Fibroblast of skin of right biceps (primary cell): ENCODE measurements at regions not wholly inside any gene's neighbourhood (a gene's known extent, or its start where the extent isn't known, plus 50 kb on each side); places are given as distances from the start of the nearest gene placed in this dataset.

Experiments used
- DNase-seq: peaks from one replicate; pipeline ENCODE4 v3.0.0-alpha.2; 2013

GRCh38 chr13:73174521-73175010 lies 115.8 kb downstream of the KLF5 start:
- no peak for DNase-seq

DNA sequence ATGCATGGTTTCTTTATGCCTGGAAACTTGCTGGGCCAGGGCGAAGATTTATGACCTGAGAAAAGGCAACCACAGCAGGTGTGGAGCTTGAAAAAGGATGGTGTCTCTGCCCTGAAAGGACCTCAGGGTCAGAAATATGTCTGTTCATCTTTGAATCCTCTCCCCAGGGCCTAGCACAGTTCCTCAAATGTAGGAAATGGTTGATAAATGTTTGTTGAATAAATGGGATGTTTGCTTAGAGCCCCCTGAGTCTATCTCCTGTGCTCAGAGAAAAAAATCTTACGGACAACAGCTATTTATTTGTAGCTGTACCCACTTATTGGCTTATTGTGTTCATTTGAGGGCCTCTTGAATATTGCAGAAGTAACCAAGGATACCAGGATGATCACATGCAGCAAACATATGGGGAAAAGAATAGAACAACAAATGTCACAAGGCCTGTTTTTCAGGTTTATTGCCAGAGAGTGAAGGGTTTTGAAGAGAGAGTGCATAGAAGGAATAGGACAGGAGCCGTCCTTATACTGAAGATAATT lies 114.5 kb downstream of the KLF5 start:
- no peak for DNase-seq

GRCh38 chr13:73171926-73172325 lies 113.1 kb downstream of the KLF5 start:
- DNase-seq = peak; percentile 32

- no peak for DNase-seq
Observed at GRCh38 chr13:73171271-73171682, 112.5 kb downstream of the KLF5 start.

DNA sequence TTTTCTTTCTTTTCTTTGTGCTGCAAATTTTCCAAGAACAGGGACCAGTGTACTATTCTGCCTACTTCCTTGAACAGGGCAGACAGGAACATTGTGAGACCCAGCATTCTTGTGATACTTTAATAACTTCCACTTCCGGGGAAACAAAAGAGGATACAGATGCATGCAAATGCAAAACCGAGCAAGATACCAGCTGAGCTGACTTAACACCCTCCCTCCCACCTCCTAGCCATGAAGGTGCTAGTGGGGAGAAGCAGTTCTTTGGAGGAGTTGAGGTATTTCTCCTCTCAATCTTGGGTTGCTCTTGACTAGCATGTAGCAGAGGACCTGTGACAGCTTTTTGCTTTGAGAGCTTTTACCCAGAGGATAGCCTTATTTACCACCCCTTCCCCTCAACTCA lies 111.2 kb downstream of the KLF5 start:
- DNase-seq = peak; percentile 10

- peak; percentile 74 for DNase-seq
Observed at GRCh38 chr13:73168953-73169401, 110.2 kb downstream of the KLF5 start.

DNA sequence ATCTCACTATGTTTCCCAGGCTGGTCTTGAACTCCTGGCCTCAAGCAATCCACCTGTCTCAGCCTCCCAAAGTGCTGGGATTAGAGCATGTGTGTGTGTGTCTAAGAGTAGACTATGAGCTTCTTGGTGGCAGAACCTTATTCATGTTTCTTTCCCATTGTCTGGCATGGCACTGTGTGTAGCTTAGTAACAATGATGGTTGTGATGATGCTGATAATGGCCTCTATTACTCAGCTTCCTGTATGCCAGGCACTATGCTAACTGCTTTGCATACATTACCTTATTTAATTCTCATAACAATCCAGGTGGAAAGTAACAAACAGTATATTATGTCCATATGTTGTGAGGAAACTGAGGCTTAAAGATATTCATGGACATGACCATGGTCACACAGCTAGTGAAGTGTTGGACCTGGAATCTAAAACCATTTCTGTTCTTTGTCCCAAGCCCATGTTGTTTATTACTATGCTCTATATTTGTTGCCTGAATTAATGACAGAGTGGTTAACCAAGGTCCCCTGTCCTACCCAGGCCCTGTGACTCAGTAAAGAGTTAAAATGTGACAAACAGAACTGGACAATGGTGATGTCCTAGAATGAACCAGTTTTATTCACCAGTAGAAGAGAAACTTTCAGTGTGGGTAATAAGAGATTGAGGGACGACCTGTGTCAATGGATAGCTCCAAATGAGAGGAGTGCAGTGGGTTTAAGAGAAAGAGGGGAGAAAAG lies 109.6 kb downstream of the KLF5 start:
- peak; percentile 47 for DNase-seq

- peak; percentile 15 for DNase-seq
Observed at GRCh38 chr13:73167028-73167820, 108.4 kb downstream of the KLF5 start.

- no peak for DNase-seq
Observed at GRCh38 chr13:73166204-73166603, 107.4 kb downstream of the KLF5 start.

GRCh38 chr13:73162912-73163911 lies 104.4 kb downstream of the KLF5 start:
- DNase-seq = no peak

DNA sequence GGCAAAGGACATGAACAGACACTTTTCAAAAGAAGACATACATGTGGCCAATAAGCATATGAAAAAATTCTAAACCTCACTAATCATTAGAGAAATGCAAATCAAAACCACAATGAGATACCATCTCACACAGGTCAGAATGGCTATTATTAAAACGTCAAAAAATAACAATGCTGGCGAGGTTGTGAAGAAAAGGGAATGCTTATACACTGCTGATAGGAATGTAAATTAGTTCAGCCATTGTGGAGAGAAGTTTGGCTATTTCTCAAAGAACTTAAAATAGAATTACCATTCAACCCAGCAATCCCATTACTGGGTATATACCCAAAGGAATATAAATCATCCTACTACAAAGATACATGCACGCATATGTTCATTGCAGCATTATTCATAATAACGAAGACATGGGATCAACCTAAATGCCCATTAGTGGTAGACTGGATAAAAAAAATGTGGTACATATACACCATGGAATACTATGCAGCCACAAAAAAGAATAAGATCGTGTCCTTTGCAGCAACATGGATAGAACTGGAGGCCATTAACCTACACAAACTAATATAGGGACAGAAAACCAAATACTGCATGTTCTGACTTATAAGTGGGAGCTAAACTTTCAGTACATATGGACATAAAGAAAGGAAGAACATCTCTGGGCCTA lies 101.7 kb downstream of the KLF5 start:
- DNase-seq = peak; percentile 27

DNA sequence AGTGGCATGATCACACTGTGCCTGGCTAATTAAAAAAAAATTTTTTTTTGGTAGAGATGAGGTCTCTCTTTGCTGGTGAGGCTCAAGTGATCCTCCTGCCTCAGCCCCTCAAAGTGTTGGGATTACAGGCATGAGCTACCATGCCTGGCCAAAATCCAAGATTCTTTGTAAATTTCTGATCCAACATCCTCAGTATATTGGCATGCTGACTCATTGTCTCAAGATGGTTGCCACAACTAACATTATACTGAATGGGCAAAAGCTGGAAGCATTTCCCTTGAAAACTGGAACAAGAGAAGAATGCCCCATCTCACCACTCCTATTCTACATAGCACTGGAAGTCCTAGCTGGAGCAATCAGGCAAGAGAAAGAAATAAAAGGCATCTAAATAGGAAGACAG lies 100.0 kb downstream of the KLF5 start:
- DNase-seq = peak; percentile 83

GRCh38 chr13:73157031-73157430 lies 98.2 kb downstream of the KLF5 start:
- no peak for DNase-seq

DNA sequence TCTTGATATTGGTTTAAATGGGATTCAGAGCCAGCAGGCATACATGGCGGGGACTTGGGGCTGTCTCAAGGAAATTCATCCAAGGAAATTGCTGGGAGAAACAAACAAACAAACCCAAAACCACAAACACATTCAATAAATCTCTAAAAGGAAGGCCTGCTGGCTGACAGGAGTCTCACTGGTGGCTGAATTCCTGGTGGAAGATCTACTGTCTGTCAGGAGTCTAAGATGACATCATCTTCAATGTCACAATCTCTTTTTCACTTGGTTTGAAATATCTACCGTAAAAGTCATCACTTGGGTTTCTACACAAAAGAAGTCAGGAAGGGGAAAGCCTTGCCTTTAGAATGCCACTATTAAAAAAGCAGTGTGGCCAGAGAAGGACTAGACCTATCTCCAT lies 87.9 kb downstream of the KLF5 start:
- DNase-seq = peak; percentile 41

DNA sequence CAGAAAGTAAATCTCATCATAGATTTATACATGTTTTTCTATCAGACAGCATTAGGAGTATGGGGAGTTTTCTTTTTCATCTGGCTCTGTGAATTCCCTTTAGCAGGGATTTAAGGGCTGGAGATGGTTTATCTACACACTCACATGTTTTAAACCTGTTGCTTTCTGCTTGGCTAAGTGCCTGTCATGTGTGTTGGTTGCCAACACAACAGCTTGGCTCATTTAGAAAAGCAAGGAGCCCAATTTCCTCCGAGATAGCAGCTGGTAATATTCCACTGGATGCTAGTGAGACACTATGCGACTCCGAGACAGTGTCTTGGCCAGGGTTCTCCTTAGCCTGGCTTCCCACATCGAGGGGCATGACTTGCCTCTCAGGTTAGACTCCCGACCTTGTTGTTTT lies 83.3 kb downstream of the KLF5 start:
- DNase-seq = no peak

DNA sequence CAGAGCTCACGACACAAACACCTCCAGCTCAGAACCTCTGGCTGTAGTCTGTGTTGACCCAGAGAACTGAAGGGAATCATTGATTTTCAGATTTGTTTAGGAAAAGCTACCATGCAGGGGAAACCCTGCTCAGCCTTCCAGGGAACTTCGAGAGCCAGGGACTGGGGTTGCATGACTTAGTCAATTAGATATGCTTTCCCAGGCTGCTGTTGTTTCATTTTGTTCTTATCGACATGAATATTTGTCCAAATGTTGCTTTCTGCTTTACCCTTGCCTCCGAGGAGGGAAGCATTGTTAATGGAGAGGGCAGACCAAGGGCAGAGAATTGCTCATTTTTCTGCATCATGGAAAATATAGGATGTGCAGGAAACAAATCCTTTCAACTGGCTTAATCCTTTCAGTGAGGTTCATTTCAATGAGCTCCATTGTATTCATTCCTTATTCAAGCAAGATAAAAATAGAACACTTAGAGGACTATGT lies 82.5 kb downstream of the KLF5 start:
- no peak for DNase-seq

GRCh38 chr13:73140801-73141200 lies 82.0 kb downstream of the KLF5 start:
- no peak for DNase-seq

- peak; percentile 39 for DNase-seq
Observed at GRCh38 chr13:73138638-73139491, 80.1 kb downstream of the KLF5 start.

DNA sequence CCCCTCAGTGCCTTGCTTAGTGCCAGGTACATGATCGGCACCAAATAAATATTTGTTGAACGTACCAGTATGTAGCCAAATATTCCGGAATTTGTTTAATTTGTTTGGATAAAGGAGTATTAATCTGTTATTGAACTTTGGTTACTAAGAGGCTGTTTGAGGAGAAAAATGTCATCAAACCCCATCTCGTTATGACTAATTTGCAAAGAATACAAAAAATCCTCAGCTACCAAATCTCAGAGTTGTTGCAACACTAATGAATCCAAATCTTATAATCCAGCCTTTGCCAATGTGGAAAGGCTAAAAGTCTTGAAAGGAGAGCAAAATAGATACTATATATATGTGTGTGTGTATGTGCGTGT lies 79.5 kb downstream of the KLF5 start:
- peak; percentile 61 for DNase-seq

- DNase-seq = no peak
Observed at GRCh38 chr13:73136776-73137175, 78.0 kb downstream of the KLF5 start.

DNA sequence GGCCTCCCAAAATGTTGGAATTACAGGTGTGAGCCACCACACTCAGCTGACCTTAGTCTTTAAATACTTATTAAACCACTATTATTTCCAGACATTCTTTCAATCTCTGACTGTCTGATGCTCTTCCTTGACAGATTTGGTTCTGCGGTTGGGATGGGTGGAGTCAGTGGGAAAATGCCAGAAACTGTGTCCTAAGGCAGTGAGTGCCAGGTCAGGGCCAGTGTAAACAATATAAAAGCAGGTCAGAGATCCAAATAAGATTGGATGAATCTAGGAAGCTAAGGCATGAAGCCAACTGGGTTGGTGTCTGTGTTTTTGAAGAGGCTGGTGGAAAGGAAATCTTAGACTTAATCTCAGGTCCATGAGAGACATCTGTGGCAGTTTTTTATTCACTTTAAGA lies 74.7 kb downstream of the KLF5 start:
- DNase-seq = no peak
